SH-SY5Y (cell line): ENCODE measurements at regions not wholly inside any gene's neighbourhood (a gene's known extent, or its start where the extent isn't known, plus 50 kb on each side); places are given as distances from the start of the nearest gene placed in this dataset.

Experiments used
- GATA2 ChIP-seq: IDR thresholded peaks from 2 replicates; pipeline ENCODE4 v1.6.1; 2011; ENCODE audit warnings: mild to moderate bottlenecking, low read depth, low read length
- GATA3 ChIP-seq: IDR thresholded peaks from 2 replicates; pipeline ENCODE4 v1.6.1; 2011; ENCODE audit warnings: low read depth, mild to moderate bottlenecking, low read length, moderate library complexity

DNA sequence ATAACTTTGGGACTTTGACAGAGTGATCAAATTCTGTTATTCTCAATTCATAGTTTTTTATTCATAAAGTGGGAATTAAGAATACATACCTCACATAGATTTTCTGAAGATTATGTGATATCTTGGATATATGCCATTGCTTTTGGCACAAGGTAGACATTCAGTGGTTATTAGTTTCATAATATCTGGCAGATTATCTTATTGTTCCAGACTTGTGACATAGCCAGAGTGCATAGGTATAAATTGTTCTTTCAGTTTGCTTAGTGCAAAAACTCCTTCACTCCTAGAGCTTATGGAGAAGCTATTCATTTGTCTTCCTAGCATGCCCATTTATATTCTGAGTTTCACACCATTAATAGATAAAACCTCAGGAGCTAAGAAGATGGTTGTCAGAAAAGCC lies 222.0 kb downstream of the KCNE4 start:
- TF ChIP-seq GATA2, result no peak
- TF ChIP-seq GATA3, result no peak
